GM21515 (cell line): ENCODE measurements at regions not wholly inside any gene's neighbourhood (a gene's known extent, or its start where the extent isn't known, plus 50 kb on each side); places are given as distances from the start of the nearest gene placed in this dataset.
A peak's percentile ranks its signal among the peaks of the same experiment; 100 is the strongest.

ENCODE experiments used
- ATAC-seq: cut with Tn5 transposase; IDR thresholded peaks from one replicate; pipeline ENCODE4 v1.9.1; 2021; ENCODE audit not compliant: unreplicated experiment

DNA sequence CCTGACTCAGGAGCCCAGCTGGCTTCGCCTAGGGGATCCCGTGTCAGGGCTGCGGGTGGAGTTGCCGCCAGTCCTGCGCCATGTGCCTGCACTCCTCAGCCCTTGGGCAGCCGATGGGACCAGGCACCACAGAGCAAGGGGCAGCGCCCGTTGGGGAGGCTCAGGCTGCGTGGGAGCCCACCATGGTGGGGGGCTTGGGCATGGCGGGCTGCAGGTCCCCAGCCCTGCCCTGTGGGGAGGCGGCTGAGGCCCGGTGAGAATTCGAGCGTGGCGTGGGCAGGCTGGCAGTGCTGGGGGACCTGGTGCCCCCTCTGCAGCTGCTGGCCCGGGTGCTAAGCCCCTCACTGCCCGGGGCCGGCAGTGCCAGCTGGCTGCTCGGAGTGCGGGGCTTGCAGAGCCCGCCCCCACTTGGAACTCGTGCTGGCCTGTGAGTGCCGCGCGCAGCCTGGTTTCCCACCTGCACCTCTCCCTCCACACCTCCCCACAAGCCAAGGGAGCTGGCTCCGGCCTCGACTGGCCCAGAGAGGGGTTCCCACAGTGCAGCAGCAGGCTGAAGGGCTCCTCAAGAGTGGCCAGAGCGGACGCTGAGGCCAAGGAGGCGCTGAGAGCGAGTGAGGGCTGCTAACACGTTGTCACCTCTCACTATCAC, 135.1 kb upstream of the SEL1L start:
- no peak for ATAC-seq

DNA sequence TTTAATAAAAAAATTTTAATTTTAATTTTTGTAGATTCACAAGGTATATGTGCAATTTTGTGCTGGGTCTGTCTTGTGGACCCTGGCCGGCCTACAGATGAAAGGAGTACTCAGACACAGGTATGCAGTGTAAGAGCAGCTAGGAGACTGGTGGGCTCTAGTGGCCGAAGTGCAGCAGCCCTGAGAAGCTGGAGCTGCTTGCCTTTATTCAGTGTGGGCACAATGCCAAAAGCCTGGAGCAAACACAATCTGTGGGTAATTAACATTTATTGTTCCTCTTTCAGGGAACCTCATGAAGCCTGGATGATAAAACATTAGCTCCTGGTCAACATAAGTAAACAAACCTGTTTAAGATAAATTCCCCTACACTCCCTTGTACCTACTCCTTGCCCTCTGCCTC, 135.7 kb upstream of the SEL1L start:
- no peak for ATAC-seq

DNA sequence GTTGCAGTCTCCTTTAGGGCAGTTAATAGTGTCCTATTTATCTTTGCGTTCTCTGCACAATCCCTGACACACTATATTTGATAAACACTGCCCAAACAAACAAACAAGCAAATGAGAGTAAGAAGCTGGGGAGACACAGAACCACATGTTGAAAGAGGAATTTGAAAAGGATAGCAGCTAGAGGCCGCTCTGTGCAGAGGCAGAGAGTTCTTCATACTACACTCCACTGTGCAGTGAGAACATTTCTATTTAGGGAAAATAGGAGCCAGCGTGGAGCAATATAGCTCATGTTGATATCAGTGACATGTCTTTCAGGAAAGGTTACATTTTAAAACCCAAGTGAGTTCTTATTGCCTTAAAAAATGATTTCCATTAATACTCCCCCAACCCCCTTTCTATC, 140.3 kb upstream of the SEL1L start:
- ATAC-seq, result no peak

DNA sequence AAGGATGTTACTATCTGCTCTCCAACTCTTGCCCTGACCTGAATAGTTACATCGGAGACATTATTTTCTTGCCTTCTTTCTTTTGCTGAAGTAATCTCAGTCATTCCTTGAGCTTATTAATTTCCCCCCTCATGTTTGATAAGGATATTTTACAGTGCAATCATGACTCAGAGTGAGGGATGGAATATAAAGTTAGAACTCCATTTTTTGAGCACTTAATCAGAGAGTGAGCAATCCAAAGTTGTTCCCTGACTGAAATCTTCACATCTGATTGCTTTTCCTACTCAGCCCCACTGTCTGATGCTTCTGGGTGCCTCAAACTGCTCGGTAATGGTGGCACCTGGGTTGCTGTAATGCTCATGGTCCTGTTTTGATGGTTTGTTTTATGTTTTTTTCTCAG, 142.7 kb upstream of the SEL1L start:
- ATAC-seq, result no peak

DNA sequence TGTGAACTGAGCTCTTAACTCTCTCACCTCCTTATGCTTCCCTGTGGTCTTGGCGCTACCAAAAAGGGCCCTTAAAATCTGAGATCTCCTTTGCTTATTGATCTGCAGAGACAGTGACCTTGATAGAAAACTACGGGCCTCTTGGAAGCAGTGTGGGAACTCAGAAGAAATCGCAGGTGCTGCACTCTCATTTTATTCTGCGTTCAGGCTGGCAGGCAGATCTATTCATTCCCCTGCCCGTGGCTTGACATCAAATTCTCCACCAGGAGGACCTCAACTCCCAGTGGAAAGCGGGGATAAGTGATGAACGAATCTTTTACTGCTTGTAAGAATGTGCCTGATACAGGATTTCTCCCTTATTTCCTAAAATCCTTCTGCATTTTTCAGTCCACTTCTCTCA, 143.2 kb upstream of the SEL1L start:
- no peak for ATAC-seq

DNA sequence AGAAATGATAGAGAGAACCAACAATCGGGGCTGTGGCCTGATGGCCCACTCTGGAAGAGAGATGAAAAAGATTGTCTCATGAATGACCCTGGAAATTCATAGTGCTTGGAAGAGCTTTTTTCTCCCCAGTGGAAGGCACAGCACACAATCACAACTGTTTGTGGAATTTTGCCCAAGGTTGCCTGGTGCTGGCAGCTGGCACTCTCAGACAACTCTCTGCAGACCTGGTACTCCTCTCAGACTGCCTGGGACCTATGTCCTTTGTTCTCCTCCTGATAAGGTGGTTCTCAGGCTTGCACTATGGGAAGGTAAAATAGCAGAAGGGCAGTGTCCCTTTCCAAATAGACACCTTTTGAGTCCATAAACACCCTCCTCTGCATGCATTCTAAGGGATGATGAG, 144.1 kb upstream of the SEL1L start:
- no peak for ATAC-seq

DNA sequence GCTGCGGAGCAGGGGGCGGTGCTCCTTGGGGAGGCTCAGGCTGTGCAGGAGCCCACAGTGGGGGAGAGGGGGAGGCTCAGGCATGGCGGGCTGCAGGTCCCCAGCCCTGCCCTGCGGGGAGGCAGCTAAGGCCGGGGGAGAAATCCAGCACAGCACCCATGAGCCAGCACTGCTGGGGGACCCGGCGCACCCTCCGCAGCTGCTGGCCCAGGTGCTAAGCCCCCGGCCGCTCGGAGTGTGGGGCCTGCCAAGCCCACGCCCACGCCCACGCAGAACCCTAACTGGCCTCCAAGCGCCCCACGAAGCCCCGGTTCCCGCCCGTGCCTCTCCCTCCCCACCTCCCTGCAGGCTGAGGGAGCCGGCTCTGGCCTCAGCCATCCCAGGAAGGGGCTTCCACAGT, 145.6 kb upstream of the SEL1L start:
- no peak for ATAC-seq

DNA sequence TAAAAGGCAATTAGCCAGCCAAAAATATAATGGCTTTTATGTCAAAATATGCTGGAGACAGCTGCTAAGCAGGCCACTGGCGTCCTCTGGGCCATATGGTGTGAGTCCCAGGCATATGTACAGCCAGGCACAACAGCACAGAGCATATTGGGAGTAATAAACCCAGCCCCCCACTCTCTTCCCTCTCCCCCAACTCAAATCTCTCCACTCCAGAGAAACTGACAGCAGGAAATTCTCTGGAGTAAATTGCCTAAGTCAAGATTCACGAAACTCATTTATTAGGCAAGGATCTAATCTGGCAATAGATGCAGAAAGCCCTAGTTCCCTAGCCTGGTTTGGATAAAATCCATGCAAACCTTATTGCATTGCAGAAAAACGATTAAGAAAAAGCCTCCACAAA, 147.9 kb upstream of the SEL1L start:
- no peak for ATAC-seq

DNA sequence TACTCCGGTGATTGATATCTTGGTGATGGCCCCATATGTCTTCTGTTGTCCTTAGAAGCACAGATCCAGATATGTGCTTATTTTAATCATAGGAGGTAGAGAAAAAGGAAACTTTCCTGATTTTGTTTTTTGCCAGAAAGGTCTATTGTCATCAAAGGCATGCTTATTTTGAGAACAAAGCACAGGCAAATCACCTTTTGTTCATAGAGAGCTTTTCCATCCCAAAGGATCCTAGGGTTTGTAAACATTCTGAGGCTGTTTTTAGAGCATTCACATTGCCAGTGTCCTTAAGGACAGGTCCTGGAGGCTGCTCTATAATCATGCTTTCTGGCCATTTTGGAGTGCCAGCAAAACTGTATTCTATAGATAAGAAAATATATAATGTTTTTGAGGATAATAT, 148.5 kb upstream of the SEL1L start:
- no peak for ATAC-seq

DNA sequence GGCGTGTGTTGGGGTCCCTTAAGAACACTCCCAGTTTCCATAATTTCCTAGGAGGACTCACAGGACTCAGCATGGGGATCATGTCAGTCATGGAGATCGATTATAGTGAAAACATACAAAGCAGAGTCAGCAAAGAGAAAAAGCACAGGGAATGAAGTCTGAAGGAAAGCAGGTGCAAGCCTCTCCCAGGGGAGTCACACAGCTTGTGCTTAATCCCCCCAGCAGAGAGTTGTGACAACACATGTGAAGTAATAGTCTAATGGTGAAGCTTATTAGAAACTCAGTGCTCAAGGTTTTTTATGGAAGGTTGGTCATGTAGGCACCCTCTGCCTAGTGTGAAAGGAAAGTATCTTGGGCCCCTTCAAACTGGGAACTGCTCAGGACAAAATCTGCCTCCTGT, 149.0 kb upstream of the SEL1L start:
- no peak for ATAC-seq

DNA sequence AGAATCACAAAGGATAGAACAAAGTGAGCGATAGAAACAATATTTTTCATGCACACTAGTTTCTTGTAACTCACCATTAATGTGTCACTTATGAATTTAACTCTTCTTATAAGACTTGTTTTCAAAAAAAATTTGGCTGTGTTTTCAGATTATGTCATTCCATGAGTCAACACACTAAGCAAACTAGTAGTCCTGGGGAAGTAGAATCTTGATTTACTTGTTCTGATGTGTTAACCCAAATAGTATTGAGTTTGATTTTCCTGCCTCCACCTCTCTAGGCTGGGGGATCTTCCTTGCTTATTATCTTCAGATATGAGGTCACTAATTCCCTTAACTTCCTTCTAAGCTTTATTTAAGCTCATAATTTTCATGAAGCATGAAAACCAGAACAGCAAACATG, 151.0 kb upstream of the SEL1L start:
- ATAC-seq, result no peak

DNA sequence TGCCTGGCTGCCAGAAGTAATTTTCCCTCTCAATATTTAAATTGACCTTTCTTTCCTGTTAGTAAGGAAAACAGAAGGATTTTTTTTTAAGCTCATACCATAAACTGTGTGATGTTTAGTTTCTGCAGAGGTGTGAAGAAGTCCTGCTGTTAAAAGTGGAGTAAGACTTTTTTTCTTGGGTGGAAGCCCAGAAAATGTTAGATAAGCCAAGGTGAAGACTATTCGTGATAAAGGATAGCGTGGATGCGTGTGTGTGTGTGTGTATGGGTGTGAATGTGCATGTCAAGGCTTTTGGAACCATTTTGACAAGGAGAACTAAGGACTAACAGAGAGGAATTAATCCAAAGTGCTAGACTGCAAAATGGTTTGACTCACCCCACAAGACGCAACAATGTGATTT, 152.9 kb upstream of the SEL1L start:
- no peak for ATAC-seq

DNA sequence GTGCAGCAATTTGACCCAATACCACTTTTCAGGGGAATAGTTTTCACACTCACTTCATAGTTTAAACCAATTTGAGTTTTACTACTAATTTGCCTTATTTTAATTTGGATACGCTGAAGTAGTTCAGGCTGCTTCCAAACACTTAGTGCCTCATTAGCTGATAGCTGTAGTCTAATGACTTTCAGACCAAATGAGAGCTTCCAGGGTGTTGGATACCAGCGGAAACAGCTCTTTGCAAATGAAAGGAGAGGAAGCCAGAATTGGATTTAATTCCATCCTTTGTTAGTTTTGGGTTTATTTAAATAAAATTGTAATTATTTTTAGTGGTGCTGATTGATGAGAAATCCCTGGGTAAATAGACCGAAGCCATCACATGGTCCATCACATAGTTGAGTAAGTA, 158.3 kb upstream of the SEL1L start:
- ATAC-seq, result no peak

DNA sequence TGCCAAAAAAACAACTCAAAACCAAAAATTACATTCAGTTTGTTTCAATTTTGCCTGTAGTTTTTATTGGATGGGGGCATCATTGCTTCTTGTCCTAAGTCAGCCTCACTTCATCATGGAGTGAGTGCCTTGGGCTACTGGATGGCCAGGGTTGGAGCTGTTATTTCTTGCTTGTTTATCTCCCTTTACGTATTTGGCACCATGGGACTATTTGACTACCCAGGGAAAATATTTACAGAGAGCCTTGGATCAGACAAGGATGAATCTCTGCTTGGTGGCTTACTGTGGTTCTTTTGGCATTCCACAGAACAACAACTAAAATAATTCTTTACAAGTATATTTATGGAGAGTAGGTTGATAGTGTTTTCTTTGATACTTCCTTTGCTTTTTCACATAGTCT, 160.8 kb upstream of the SEL1L start:
- ATAC-seq, result no peak

DNA sequence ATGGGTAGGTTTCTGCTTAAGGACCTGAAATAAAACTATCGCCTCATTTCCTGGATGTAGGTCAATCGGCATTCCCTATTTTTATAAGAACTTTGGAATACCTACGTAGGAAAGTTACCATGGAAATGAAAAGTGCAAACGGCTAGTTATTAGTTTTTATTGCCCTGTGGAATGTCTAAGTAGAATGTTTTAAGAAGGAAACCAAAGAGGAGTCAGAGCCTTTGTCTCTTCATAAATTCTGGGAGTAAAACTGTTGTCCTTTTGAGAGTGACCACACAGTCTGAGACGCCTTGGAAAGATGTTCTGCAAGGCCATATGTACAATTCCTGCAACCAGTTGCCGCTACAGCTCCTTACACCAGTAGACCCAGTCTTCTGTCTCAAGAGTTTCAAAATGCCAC, 176.0 kb upstream of the SEL1L start:
- no peak for ATAC-seq

DNA sequence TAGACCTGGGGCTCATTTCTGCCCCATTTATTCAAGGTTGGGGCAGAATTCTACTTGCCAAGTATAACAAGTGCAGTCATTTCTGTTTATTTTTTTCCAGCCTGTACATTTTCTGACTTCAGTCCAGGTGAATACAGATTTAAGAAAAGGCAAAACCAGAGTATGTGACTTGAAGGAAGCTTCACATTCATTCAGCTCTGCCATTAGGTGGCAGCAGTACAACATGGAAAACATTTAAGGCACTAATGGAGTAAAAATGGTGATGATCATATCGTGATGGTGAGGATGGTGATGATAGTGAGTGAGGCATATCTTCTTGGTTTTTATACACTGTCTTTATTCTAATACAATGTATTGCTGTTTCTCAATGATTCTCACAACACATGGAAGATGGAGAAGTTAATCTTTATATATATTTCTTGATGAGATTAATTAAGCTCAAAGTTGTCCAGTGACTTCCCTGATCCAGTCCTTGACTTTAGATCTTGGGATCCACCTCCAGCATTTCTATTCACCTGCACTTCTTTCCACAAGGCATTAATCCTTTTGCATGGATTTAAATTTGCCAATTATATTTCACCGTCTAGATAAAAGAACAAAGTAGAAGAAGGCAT, 176.7 kb upstream of the SEL1L start:
- ATAC-seq, result peak; percentile 75

DNA sequence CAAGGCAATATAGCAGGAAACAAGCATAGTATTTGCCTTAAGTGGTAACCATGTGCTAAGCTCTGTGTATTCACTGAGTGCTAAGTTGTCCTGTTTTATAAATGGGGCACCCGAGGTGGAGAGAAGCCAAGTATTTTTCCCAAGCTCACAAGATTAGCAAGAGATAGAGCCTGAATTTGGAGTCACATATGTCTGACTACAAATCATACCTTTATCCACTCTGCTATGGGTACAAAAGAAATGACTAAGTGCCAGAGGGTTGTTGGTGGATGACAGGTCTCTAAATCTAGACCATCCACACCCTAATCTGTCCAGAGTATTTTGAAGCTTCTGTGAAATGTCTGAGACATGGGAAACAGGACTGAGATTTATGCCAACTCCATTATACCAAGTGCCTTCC, 182.1 kb upstream of the SEL1L start:
- ATAC-seq, result no peak

DNA sequence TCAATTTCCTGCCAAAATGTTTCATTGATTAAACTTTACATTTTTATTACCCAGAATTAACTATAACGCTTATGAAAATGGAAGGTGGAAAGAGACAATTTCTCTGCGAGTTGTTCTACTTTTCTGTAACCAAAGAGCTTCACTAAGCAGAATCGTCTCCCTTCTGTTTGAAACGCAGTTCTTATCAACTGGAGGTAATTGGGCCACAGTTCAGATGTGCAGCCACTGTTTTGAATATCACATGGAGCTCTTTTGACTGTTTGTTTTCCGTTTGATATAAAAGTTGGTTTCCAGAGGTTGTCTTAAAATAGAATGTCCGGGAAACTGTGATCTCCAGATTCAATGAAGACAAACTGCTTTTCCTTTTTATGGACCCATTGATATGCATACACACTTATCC, 183.3 kb upstream of the SEL1L start:
- ATAC-seq, result no peak

DNA sequence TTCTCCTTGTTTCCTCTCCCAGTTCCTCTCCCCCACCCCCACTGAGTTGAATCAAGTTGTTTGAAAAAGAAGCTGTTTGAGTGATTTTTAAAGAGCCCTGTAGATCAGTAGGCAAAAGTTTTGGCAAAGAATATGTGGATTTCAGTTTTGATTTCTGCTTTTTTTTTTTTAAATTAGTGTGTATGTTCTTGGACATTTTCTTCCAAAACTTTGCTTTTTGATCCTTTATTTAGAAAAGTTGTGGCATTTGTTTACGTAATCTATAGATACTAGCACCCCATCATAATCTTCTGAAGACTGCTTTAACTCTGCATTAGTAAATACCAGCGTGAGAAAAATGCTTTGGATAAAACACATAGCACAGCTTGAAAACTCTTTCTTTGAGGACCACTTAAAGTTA, 190.3 kb upstream of the SEL1L start:
- ATAC-seq, result no peak

DNA sequence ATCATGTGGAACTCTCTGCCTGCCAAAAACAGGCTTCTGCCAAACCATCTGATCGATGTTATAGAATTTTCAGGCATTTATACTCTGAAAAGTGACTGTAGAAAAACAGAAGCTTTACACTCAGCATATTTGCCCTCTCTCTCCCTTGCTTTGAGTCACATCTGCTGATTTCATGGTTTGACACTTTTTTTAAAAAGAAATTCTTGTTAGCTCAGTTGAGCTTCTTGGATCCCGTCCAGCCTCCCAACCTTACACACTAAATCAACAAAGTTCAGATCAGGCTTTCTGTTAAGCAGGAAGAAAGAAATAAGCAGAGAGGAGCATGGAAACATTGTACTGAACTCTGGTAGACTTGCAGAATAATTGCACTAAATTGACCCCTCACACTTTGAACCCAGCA, 193.6 kb upstream of the SEL1L start:
- no peak for ATAC-seq

DNA sequence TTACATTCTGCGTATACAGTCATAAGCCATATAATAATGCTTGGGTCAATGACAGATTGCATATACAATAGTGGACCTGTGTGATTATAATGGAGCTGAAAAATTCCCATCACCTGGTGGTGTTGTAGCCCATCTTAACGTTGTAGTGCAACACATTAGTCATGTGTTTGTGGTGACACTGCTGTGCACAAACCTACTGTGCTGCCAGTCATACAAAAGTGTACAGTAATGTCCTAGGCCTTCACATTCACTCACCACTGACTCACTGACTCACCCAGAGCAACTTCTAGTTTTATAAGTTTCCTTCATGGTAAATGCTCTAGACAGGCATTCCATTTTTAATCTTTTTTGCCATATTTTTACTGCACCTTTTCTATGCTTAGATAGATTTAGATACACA, 194.8 kb upstream of the SEL1L start:
- no peak for ATAC-seq

DNA sequence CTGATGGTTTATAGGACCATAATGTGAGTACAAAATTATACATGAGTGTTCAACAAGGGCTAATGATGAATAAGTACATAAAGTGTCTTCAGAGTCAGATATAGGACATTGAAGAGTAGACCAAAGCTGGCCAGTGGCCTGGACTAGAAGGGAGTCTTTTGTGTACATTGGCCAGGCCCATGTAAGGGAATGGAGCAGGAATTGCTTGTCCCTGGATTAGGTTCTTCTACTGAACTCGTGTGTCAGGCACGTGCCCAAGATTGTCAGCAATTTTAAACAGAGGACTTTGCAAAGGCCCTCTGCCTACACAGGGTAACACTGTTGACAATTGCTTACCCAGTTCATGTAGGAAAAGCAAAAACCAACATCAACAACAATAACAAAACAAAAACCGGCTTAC, 196.0 kb upstream of the SEL1L start:
- no peak for ATAC-seq

DNA sequence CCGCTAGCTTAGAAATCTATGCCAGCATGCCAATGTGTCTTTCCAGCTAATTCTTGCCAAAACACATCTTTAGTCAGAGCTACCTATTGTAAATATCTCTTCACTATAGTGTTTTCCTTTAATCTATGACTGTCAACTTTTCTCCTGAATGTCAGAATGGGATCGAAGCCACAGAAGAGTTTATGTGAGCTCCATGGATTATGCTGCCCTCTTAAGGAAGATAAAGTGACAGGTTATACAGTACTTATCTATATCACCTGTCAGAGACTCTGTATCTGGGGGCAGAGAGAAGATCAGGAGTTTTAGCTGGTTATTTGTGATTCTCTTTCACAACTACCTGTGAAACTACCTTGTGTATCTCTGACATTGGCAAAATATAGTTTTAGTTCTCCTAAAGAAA, 204.3 kb upstream of the SEL1L start:
- no peak for ATAC-seq
